ENCODE measurements at regions not wholly inside any gene's neighbourhood (a gene's known extent, or its start where the extent isn't known, plus 50 kb on each side); places are given as distances from the start of the nearest gene placed in this dataset.

DNA sequence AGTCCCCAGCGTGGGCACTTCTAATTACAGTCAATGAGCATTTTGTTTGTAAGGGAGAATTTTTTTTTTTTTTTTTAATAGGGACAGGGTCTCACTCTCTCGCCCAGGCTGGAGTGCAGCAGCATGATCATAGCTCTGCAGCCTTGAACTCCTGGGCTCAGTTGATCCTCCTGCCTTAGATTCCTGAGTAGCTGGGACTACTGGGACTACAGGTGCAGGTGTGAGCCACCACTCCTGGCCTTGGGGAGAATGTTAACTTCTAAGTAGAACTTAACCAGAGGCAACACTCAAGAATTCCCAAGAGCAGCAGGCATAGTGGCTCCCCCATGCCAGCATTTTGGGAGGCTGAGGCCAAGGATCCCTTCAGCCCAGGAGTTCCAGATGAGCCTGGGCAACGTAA is 52.9 kb upstream of the ZNF217 start:
- TF ChIP-seq, protein P1, sequence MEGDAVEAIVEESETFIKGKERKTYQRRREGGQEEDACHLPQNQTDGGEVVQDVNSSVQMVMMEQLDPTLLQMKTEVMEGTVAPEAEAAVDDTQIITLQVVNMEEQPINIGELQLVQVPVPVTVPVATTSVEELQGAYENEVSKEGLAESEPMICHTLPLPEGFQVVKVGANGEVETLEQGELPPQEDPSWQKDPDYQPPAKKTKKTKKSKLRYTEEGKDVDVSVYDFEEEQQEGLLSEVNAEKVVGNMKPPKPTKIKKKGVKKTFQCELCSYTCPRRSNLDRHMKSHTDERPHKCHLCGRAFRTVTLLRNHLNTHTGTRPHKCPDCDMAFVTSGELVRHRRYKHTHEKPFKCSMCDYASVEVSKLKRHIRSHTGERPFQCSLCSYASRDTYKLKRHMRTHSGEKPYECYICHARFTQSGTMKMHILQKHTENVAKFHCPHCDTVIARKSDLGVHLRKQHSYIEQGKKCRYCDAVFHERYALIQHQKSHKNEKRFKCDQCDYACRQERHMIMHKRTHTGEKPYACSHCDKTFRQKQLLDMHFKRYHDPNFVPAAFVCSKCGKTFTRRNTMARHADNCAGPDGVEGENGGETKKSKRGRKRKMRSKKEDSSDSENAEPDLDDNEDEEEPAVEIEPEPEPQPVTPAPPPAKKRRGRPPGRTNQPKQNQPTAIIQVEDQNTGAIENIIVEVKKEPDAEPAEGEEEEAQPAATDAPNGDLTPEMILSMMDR (IDR thresholded peaks at IDR 0.05; ENCODE audit: low read depth, low read length, poor library complexity, severe bottlenecking): no peak
- TF ChIP-seq EZH2phosphoT487 (IDR thresholded peaks at IDR 0.05; ENCODE audit: borderline replicate concordance, low read length): no peak

All from DOHH2 (cell line).